ENCODE measurements at regions not wholly inside any gene's neighbourhood (a gene's known extent, or its start where the extent isn't known, plus 50 kb on each side); places are given as distances from the start of the nearest gene placed in this dataset.

- no peak for DNase-seq
These were observed 188.5 kb downstream of the URI1 start for GRCh38 chr19:30130356-30131122.

GRCh38 chr19:30131246-30131645, 189.2 kb downstream of the URI1 start:
- DNase-seq = no peak

GRCh38 chr19:30131722-30132291, 189.8 kb downstream of the URI1 start:
- DNase-seq = no peak

DNA sequence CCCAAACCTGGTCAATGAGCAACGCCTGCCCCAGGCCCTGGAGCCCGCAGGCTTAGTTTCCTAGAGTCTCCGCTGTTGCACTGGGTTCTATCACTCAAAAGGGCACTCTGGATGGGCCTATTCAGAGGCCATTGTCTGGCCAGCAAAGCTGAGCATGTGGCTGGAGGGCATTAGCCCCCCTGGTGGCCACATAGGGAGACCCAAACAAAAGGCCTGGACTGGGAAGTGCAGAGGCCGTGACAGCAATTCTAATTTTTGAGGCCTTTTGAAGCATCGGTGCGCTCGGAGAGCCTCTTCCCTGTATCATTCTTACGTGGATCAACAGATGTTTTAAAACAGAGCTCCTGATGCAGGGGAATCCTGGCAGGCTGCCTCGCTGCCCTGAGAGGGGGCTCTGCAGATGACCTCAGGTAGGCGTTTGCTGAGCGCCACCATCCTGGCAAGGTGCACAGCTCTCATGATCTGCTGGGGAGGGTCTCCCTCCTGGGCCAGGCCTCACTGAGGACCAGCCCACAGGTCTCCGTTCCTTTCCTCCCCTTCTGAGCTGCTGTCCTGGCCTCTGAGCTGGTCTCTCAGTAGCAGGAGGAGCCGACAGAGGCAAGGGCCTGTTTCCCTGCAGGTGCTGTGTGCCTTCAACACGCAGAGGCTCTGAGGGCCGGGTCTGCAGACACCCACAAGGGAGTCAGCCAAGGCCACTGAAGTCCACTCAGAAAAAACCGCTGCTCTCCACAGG, 190.5 kb downstream of the URI1 start:
- DNase-seq = no peak

DNA sequence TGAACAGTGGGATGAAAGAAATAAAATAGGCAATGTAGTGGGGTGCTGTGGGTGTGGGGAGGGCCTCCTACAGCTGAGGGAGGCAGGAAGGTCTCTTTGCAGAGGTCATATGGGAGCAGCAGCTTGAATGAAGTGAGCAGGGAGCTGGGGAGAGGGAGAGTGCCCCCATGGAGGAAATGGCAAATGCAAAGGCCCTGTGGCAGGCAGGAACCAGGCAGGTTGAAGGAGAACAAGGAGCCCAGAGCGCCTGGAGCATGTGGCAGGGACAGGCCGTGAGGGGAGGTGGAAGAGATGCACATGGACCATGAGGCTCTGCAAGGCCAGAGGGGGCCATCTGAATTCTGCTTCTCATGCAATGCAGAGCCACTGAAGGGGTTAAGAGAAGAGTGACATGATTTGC, 191.8 kb downstream of the URI1 start:
- no peak for DNase-seq

GRCh38 chr19:30135093-30135757, 193.2 kb downstream of the URI1 start:
- DNase-seq = no peak

GRCh38 chr19:30135797-30136196, 193.8 kb downstream of the URI1 start:
- DNase-seq = no peak

DNA sequence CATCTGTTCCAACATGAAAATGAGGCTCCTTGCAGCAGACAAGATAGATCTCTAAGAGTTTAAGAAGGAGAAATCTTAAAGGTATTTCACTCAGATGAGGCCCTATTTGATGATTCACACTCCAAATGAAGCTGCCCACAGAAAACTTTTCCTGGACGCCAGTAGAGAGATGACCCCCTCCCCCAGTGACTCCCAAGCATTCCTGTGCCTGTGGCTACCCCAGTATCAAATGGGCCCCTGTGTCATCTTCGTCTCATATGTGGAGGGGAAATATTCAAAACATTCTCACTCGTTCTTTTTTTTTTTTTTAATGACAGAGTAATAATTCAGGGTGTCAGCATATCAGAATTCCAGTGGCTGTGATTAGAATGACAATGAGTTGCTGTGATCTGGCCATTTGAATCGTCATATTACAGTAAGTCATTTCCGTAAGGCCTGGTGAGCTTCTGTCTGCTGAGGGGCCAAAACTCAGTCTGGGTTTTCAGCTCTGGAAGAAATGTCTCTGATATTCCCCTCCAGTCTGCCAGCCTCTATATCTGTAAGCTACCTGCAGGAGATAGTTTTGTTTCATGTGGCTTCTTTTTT, 194.7 kb downstream of the URI1 start:
- no peak for DNase-seq

- DNase-seq = no peak
These were observed 195.7 kb downstream of the URI1 start for GRCh38 chr19:30137747-30138146.

- DNase-seq = no peak
These were observed 202.3 kb downstream of the URI1 start for GRCh38 chr19:30144242-30144758.

DNA sequence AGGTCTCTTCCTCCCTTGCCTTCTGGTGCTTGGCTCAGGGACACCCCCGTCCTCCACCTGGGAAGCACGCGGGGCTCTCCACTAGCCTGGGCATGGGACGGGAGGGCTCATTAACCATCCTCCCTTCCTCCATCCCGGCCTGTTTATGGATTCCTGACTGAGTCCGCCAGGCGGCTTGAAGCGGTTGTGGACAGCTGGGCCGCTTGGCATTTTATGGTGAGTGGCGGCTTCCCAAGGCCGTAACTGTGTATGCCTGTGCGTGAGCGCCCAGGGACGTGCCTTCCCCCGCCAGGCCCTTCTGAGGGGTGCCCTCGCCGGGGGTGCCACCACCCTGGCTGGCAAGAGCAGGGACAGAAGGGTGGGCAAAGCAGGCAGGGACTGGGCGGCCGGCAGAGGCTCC, 202.8 kb downstream of the URI1 start:
- DNase-seq = no peak

DNA sequence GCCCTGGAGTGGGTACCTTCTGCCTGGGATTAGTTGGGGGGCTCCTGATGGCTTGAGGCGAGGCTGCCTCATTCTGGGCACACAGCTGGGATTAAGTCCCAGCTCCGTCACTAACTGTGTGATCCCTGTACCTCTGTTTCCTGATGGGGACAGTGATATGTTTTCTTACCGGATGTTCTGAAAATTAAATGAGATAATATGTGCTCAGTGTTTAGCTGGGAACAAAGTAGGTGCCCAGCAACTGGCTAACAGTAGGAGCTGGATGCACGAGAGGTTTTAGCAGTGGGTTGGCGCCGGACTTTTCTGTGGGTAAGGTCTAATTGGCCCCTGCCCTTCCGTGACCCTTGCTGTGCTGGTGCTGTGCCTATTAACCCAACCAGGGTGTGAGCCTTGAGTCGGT, 203.4 kb downstream of the URI1 start:
- no peak for DNase-seq

DNA sequence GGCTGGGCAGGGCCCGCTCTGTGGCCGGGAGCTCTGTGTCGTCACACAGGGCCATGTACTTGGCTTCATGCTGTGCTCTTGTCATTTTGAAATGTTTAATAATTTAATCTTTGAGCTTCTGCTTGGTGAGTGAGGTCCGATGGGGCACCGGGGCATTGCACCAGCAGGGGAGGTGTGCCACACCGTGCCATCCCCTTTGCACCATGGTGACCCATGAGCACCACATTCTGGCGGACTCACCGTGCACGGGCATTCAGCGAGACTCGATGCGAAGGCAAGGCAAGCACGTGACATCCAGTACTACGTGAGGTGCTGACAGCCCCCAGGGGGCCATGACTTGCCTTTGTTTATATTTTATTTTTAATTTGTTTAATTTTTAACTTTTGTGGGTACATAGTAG, 204.3 kb downstream of the URI1 start:
- DNase-seq = no peak

GRCh38 chr19:30148039-30148790, 206.2 kb downstream of the URI1 start:
- DNase-seq = no peak

DNA sequence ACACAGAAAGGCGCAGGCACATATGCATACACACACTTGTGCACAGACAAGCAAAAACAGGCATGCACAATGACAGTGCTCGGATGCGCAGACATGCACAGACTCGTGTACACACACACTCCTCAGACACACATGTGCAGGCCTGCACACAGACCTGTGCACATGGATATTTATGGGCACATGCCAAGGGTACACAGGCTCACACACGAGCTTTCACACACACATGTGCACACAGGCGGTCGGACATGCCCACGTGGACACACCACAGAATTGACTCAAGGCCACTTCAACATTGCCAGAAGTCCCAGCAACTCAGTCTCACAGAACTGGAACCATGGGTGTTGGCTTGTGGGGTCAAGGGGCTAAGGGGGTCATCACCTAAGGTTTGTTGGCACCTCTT, 206.8 kb downstream of the URI1 start:
- no peak for DNase-seq

- no peak for DNase-seq
These were observed 207.3 kb downstream of the URI1 start for GRCh38 chr19:30149300-30149699.

- DNase-seq = no peak
These were observed 208.6 kb downstream of the URI1 start for GRCh38 chr19:30150626-30151025.

DNA sequence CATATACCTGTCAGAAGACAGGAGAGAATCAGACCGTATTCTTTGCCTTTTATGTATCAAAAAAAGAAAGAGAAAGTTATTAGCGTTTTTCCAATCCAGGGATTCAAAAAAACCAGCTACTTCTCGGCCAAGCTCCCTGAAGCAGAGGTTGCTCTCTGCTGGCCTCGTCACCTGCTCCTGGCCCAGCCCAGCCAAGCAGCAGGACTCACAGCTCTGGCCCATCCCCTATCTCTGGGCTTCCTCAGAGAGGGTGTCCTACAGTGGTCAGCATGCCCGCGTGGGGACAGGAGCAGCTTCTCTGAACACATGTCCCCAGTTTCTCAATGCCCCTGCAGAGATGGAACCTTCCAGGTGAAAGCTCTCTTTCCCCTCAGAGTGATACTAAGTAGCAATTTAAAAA, 209.0 kb downstream of the URI1 start:
- DNase-seq = no peak

GRCh38 chr19:30152510-30153291, 210.7 kb downstream of the URI1 start:
- no peak for DNase-seq

DNA sequence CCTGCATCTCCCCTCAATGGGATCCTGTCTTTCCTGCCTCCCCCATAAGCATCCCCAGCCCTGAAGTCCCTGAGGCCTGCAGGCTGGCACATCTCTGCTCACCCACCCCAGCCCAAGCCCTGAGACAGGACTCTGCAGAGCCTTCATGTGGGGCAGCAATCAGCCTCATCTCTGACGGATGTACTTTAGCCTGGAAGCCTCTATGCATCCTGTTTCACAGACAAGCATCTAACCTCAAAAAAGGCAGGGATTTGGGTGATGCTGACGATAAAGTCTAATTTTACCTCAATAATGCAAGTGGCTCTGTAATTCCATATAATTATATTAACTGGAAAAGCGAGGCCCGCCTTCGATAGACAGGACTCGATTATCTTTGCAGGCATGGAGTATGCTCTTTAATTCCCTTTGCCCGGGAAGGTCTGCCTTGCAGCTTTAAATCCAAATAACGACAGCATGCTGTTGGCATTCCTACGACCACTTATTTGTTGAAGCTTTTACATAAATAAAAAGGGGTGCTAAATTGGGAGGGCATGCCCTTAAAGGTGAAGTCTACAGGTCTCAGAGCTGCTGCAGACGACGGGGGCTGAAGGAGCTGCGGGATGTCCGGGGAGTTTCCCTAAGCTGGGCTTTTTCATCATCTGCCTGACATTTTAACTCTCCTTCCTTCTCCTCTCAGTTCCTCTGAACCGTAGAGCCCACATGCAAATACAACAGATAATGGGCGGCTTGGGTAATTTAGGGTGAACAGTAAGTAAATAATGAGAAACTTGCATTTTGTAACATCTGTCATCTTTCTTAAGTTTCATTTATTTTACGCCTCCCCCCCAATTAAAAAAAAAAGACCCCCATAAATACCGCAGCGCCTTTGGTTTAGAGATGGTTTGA, 211.5 kb downstream of the URI1 start:
- no peak for DNase-seq
